Stimulated activated CD8-positive, alpha-beta memory T cell treated with anti-CD3 and anti-CD28 coated beads, Interleukin-12 subunit alpha, Interleukin-12 subunit beta, amount 100 ng/mL, for 24 hours (primary cell): ENCODE measurements at regions not wholly inside any gene's neighbourhood (a gene's known extent, or its start where the extent isn't known, plus 50 kb on each side); places are given as distances from the start of the nearest gene placed in this dataset.

ENCODE experiments used
- DNase-seq: peaks from one replicate; pipeline ENCODE4 v3.0.0-alpha.2; 2020; ENCODE audit errors: extremely low read depth

GRCh38 chr18:78739115-78739514 is 240.5 kb upstream of the SALL3 start:
- DNase-seq: no peak

- DNase-seq: no peak
These were observed 239.5 kb upstream of the SALL3 start for GRCh38 chr18:78739882-78740677.

GRCh38 chr18:78740876-78741275 is 238.7 kb upstream of the SALL3 start:
- DNase-seq: no peak

- DNase-seq: no peak
These were observed 238.0 kb upstream of the SALL3 start for GRCh38 chr18:78741381-78742217.

- DNase-seq: no peak
These were observed 237.3 kb upstream of the SALL3 start for GRCh38 chr18:78742218-78742745.

- DNase-seq: no peak
These were observed 236.5 kb upstream of the SALL3 start for GRCh38 chr18:78743078-78743477.

GRCh38 chr18:78751664-78752063 is 228.0 kb upstream of the SALL3 start:
- DNase-seq: no peak

- DNase-seq: no peak
These were observed 226.4 kb upstream of the SALL3 start for GRCh38 chr18:78753240-78753639.

GRCh38 chr18:78754311-78755043 is 225.1 kb upstream of the SALL3 start:
- no peak for DNase-seq

- no peak for DNase-seq
These were observed 222.6 kb upstream of the SALL3 start for GRCh38 chr18:78757014-78757413.

- DNase-seq: no peak
These were observed 221.1 kb upstream of the SALL3 start for GRCh38 chr18:78758496-78758895.

- no peak for DNase-seq
These were observed 216.9 kb upstream of the SALL3 start for GRCh38 chr18:78762753-78763152.

GRCh38 chr18:78764544-78764943 is 215.1 kb upstream of the SALL3 start:
- DNase-seq: no peak

- no peak for DNase-seq
These were observed 214.5 kb upstream of the SALL3 start for GRCh38 chr18:78765142-78765541.

- no peak for DNase-seq
These were observed 213.9 kb upstream of the SALL3 start for GRCh38 chr18:78765637-78766281.

- no peak for DNase-seq
These were observed 212.7 kb upstream of the SALL3 start for GRCh38 chr18:78766651-78767533.

GRCh38 chr18:78767648-78768071 is 212.0 kb upstream of the SALL3 start:
- no peak for DNase-seq

GRCh38 chr18:78768221-78768620 is 211.4 kb upstream of the SALL3 start:
- DNase-seq: no peak

GRCh38 chr18:78768656-78769501 is 210.7 kb upstream of the SALL3 start:
- DNase-seq: no peak
